H1 (cell line): ENCODE measurements at regions not wholly inside any gene's neighbourhood (a gene's known extent, or its start where the extent isn't known, plus 50 kb on each side); places are given as distances from the start of the nearest gene placed in this dataset.

Experiments used
- CTCF ChIA-PET: fragments of 300-600 bp; sonication (Branson Sonifier 250); formaldehyde crosslinking; loops from one replicate; lab custom pipeline; 2021; ENCODE audit not compliant: partially characterized antibody; lab: Charles Lee
- POLR2A ChIA-PET: fragments of 300-600 bp; sonication (Branson Sonifier 250); formaldehyde crosslinking; loops from one replicate; lab custom pipeline; 2021; ENCODE audit warnings: inconsistent platforms; ENCODE audit not compliant: partially characterized antibody; lab: Charles Lee
- DNase-seq, 2 experiments: peaks; one replicate each; pipeline versions ENCODE4 v3.0.0 to v3.0.0-alpha.2; 2010 to 2022; ENCODE audit warnings: low spot score in 2 of 2, low read depth in 1 of 2, mixed read lengths in 1 of 2
- FAIRE-seq: peaks from 2 replicates; lab custom pipeline; 2011; peaks lifted over from hg19 to GRCh38; lab: Jason Lieb, UNC
- H2AFZ ChIP-seq: 2 replicates; pipeline ENCODE4 v1.8.1; 2012; ENCODE audit warnings: low read length, inconsistent platforms
- H2AK5ac ChIP-seq: 2 replicates; pipeline ENCODE4 v1.6.1; 2013; ENCODE audit warnings: low read depth, low read length
- H2BK120ac ChIP-seq: replicated peaks from 2 replicates; pipeline ENCODE3; 2013; ENCODE audit warnings: low read depth, low read length, inconsistent platforms
- H2BK12ac ChIP-seq: 2 replicates; pipeline ENCODE4 v1.6.1; 2013; ENCODE audit warnings: low read depth, low read length
- H2BK15ac ChIP-seq: 2 replicates; pipeline ENCODE4 v1.6.1; 2013; ENCODE audit warnings: low read length
- H2BK20ac ChIP-seq: 2 replicates; pipeline ENCODE4 v1.6.1; 2013; ENCODE audit warnings: low read length
- H2BK5ac ChIP-seq: 2 replicates; pipeline ENCODE4 v1.6.1; 2013; ENCODE audit warnings: low read depth, low read length
- H3K14ac ChIP-seq: 2 replicates; pipeline ENCODE4 v1.6.1; 2013; ENCODE audit warnings: inconsistent platforms; ENCODE audit not compliant: insufficient read length
- H3K18ac ChIP-seq: 2 replicates; pipeline ENCODE4 v1.6.1; 2013; ENCODE audit warnings: low read length; ENCODE audit errors: extremely low read depth
- H3K23ac ChIP-seq: 2 replicates; pipeline ENCODE4 v1.6.1; 2013; ENCODE audit warnings: inconsistent platforms; ENCODE audit not compliant: insufficient read length
- H3K23me2 ChIP-seq: 2 replicates; pipeline ENCODE4 v1.6.1; 2013; ENCODE audit warnings: low read depth, low read length
- H3K27ac ChIP-seq: 2 replicates; pipeline ENCODE4 v1.6.1; 2011; ENCODE audit warnings: low read depth, low read length, inconsistent platforms
- H3K27me3 ChIP-seq, 4 experiments: replicated peaks in 1 of 4; 1 replicate in 1 of 4; 2 replicates in 3 of 4; pipeline versions ENCODE4 v1.6.1 to v1.8.1; 2011 to 2013; ENCODE audit warnings: low read length in 3 of 4, mild to moderate bottlenecking in 3 of 4, inconsistent platforms in 2 of 4, mixed read lengths in 2 of 4, moderate library complexity in 1 of 4; ENCODE audit not compliant: control insufficient read depth in 3 of 4, insufficient read depth in 3 of 4; ENCODE audit errors: extremely low read depth in 1 of 4
- H3K36me3 ChIP-seq, 4 experiments: 2 replicates each; pipeline versions ENCODE4 v1.6.1 to v1.8.1; 2011 to 2013; ENCODE audit warnings: mild to moderate bottlenecking in 4 of 4, low read length in 3 of 4, moderate library complexity in 2 of 4, control low read depth in 1 of 4, inconsistent platforms in 1 of 4; ENCODE audit not compliant: insufficient read depth in 4 of 4, control insufficient read depth in 2 of 4
- H3K4ac ChIP-seq: replicated peaks from 2 replicates; pipeline ENCODE3; 2013; ENCODE audit warnings: low read length, low read depth, mixed read lengths, inconsistent platforms; ENCODE audit not compliant: insufficient read length
- H3K4me1 ChIP-seq, 4 experiments: replicated peaks in 1 of 4; 1 replicate in 1 of 4; 2 replicates in 3 of 4; pipeline versions ENCODE4 v1.6.1 to v1.8.1; 2011 to 2013; ENCODE audit warnings: low read length in 3 of 4, inconsistent platforms in 2 of 4, mixed read lengths in 1 of 4; ENCODE audit not compliant: insufficient read depth in 4 of 4, control insufficient read depth in 3 of 4
- H3K4me2 ChIP-seq, 2 experiments: 2 replicates each; pipeline versions ENCODE4 v1.6.1 to v1.8.1; 2011 to 2013; ENCODE audit warnings: low read depth in 2 of 2, low read length in 2 of 2, control low read depth in 1 of 2, inconsistent platforms in 1 of 2, mild to moderate bottlenecking in 1 of 2; ENCODE audit not compliant: insufficient read depth in 1 of 2
- H3K4me3 ChIP-seq, 4 experiments: fragments of 200-600, 300-600 bp in 1 of 4; sonication (generic), shearing (Covaris generic), sonication (Bioruptor Twin) in 1 of 4; 2 replicates each; pipeline versions ENCODE4 v1.5.1 to v1.8.1; 2011 to 2016; ENCODE audit warnings: low read length in 4 of 4, low read depth in 3 of 4, control low read depth in 2 of 4, inconsistent platforms in 2 of 4, mild to moderate bottlenecking in 2 of 4, mixed read lengths in 1 of 4, moderate library complexity in 1 of 4; ENCODE audit not compliant: insufficient read depth in 2 of 4; ENCODE audit errors: extremely low read depth in 1 of 4
- H3K56ac ChIP-seq: replicated peaks from 2 replicates; pipeline ENCODE3; 2013; ENCODE audit warnings: low read depth, mild to moderate bottlenecking, mixed read lengths, low read length, inconsistent platforms; ENCODE audit not compliant: insufficient read length
- H3K79me1 ChIP-seq: 2 replicates; pipeline ENCODE4 v1.6.1; 2013; ENCODE audit warnings: low read depth, low read length, control low read depth
- H3K79me2 ChIP-seq, 2 experiments: 2 replicates each; pipeline versions ENCODE4 v1.6.1 to v1.8.1; 2012 to 2013; ENCODE audit warnings: low read length in 2 of 2, mild to moderate bottlenecking in 2 of 2, inconsistent platforms in 1 of 2; ENCODE audit not compliant: insufficient read depth in 2 of 2, control insufficient read depth in 1 of 2
- H3K9ac ChIP-seq, 4 experiments: replicated peaks in 1 of 4; 1 replicate in 1 of 4; 2 replicates in 3 of 4; pipeline versions ENCODE4 v1.6.1 to v1.8.1; 2011 to 2013; ENCODE audit warnings: low read depth in 3 of 4, low read length in 3 of 4, control low read depth in 2 of 4, mild to moderate bottlenecking in 2 of 4, moderate library complexity in 2 of 4, inconsistent platforms in 1 of 4; ENCODE audit errors: extremely low read depth in 1 of 4
- H3K9me3 ChIP-seq, 2 experiments: 2 replicates each; pipeline versions ENCODE4 v1.6.1 to v1.8.1; 2012 to 2013; ENCODE audit warnings: mild to moderate bottlenecking in 2 of 2, moderate library complexity in 2 of 2, control low read depth in 1 of 2, inconsistent platforms in 1 of 2, low read depth in 1 of 2, low read length in 1 of 2, mixed read lengths in 1 of 2; ENCODE audit not compliant: insufficient read depth in 2 of 2
- H4K20me1 ChIP-seq, 2 experiments: replicated peaks in 1 of 2; 2 replicates each; pipeline versions ENCODE3 to v1.8.1; 2011 to 2013; ENCODE audit warnings: inconsistent platforms in 2 of 2, low read length in 2 of 2, mild to moderate bottlenecking in 1 of 2; ENCODE audit not compliant: insufficient read depth in 2 of 2, control insufficient read depth in 1 of 2
- H4K5ac ChIP-seq: 2 replicates; pipeline ENCODE4 v1.6.1; 2013; ENCODE audit warnings: low read length, low read depth, mixed read lengths, inconsistent platforms; ENCODE audit not compliant: insufficient read length
- H4K8ac ChIP-seq: 2 replicates; pipeline ENCODE4 v1.8.0; 2013; ENCODE audit warnings: mild to moderate bottlenecking, moderate library complexity, low read length, inconsistent platforms; ENCODE audit not compliant: insufficient read depth; ENCODE audit errors: extremely low read depth
- H4K91ac ChIP-seq: replicated peaks from 2 replicates; pipeline ENCODE3; 2013; ENCODE audit warnings: low read length, mixed read lengths, inconsistent platforms; ENCODE audit not compliant: insufficient read length
- CBX5 ChIP-seq: fragments of 300-800, 300-1000 bp; sonication (generic); IDR thresholded peaks from 2 replicates; pipeline ENCODE4 v1.7.1; 2016; ENCODE audit warnings: antibody characterized with exemption, low read length, low read depth
- KDM4A ChIP-seq: IDR thresholded peaks from one replicate; pipeline ENCODE4 v1.7.1; 2012; ENCODE audit warnings: low read depth, mild to moderate bottlenecking, moderate library complexity, low read length, inconsistent platforms; ENCODE audit not compliant: severe bottlenecking
- TF ChIP-seq, protein P1 (sequence below): IDR thresholded peaks from 2 replicates; pipeline ENCODE4 v1.6.1; 2012; ENCODE audit warnings: inconsistent platforms

DNA sequence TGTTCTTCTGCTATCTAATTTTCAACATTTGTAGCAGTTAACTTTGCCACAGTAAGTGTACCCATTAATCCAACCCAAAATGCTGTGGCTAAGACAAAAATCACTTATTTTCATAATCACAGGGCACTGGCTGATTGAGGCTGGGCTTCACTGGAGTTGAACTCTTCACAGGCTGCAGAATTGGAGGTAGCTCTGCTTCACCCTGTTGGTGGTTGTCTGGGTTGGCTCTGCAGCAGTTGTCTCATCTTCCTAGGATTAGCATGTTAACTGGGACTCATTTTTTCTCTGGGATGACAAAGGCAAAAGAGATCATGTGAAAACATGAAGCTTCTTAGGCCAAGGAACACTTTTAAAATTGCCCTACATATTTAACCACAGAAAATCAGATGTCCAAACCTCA, 518.9 kb downstream of the TLR4 start:
- no peak overlapping the region for H2AK5ac ChIP-seq
- H3K27me3 ChIP-seq: no peaks in the 10 kb centered on the region
- H3K4me3 ChIP-seq: no peak overlapping the region
- H4K20me1 ChIP-seq: no peaks in the 10 kb centered on the region
- no peak overlapping the region for H2BK15ac ChIP-seq
- POLR2A ChIA-PET: no interaction called here
- no peak overlapping the region for H2AFZ ChIP-seq
- H3K56ac ChIP-seq: no peak overlapping the region
- CTCF ChIA-PET: interaction anchor here (1.1 to 1.5 kb wide), 3 partner anchors 9 to 41 kb away, joined by 3 to 7 read pairs (median 4); no protein-coding TSS in a partner anchor
- H4K5ac ChIP-seq: no peak overlapping the region
- no peak overlapping the region for H2BK20ac ChIP-seq
- H3K4me1 ChIP-seq: no peaks in the 10 kb centered on the region
- no peak overlapping the region for H2BK120ac ChIP-seq
- no peak overlapping the region for H3K14ac ChIP-seq
- no peak for TF ChIP-seq CBX5
- TF ChIP-seq, protein P1, sequence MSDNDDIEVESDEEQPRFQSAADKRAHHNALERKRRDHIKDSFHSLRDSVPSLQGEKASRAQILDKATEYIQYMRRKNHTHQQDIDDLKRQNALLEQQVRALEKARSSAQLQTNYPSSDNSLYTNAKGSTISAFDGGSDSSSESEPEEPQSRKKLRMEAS: no peak
- TF ChIP-seq KDM4A: no peak
- TF ChIP-seq, all 59 proteins: peak for 0
- Histone ChIP-seq H3K36me3 (no peaks in the 10 kb centered on the region), H3K9ac (no peak overlapping the region), H3K79me2 (no peaks in the 10 kb centered on the region), H3K27ac (no peak overlapping the region), H4K91ac (no peak overlapping the region), H3K9me3 (no peaks in the 10 kb centered on the region), H3K23me2 (no peaks in the 10 kb centered on the region; the same call in 1 of the 2 replicates), H2BK12ac (no peak overlapping the region), H3K79me1 (no peaks in the 10 kb centered on the region), H3K4me2 (no peak overlapping the region), H3K23ac (no peak overlapping the region), H3K4ac (no peak overlapping the region), H3K18ac (no peak overlapping the region), H4K8ac (no peak overlapping the region), H2BK5ac (no peak overlapping the region)
- DNase-seq (no peak), FAIRE-seq (no peak)
